GM18505 (cell line): ENCODE measurements at regions not wholly inside any gene's neighbourhood (a gene's known extent, or its start where the extent isn't known, plus 50 kb on each side); places are given as distances from the start of the nearest gene placed in this dataset.
"Not testable (repeated sequence)": the region's sequence is repeated elsewhere in the genome, so short reads cannot be mapped to it uniquely, and the experiment has no call there.

Experiments
- ATAC-seq: cut with Tn5 transposase; IDR thresholded peaks from one replicate; pipeline ENCODE4 v1.9.1; 2021; ENCODE audit not compliant: unreplicated experiment
- POLR2A ChIP-seq: IDR thresholded peaks from 4 replicates; pipeline ENCODE4 v1.6.1; 2011; ENCODE audit warnings: borderline replicate concordance; ENCODE audit not compliant: insufficient read depth, insufficient read length; ENCODE audit errors: extremely low read depth

DNA sequence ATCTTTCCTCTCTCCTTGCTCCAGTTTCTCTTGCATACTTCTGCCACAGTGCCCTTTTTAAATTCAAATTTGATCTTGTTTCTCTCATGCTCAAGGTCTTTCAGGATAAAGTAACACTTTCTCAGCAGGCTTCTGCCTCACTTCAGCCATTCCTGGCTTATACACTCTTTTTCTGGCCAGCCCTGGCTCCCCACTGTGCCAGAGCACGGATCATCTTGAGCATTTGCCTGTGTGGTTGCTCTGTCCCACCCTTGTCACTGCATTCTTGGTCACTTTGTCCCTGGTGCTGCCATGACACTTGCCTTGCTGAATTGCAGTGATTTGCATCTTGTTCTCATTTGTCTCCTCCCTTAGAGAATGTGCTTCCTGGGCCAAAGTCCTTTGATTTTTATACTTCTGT is 634.3 kb downstream of the TMEM182 start:
- ATAC-seq = no peak
- no peak for TF ChIP-seq POLR2A

DNA sequence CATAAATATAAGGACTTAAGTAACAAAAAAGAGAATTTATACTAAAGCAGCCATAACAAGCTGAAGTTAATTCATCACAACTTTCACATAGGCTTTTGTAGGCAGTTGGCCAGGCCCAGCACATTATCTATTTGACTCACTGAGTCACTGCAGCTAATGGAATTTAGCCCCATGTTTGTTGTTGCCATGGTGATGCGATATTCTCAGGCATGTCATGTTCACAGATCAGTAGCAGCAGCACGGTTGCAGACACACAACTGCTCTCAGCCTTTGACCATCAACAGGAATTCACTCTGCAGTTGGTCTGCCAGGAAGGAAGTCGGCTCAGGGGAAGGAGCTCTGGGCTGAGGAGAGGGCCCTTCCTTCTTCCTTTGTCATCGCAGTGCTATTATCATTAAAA is 639.8 kb downstream of the TMEM182 start:
- no peak for TF ChIP-seq POLR2A
- ATAC-seq = no peak

DNA sequence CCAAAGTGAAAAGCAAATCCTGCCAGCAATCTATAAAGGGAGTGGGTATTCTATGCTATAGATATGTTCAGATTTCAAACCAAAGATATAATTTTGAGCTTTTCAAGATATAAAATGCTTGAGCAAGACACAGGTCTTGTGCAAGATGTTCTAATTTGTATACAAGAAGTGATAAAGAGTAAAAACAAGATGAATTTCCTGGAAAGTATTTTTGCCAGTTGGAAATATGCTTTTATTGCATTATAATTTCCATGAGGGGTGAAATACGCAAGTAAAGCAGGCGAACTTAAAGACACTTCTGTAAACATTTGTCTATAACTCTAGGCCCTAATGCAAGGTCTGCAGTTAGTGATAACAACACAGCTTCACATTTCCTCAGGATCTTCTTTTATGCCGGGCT is 640.5 kb downstream of the TMEM182 start:
- no peak for TF ChIP-seq POLR2A
- ATAC-seq = no peak

DNA sequence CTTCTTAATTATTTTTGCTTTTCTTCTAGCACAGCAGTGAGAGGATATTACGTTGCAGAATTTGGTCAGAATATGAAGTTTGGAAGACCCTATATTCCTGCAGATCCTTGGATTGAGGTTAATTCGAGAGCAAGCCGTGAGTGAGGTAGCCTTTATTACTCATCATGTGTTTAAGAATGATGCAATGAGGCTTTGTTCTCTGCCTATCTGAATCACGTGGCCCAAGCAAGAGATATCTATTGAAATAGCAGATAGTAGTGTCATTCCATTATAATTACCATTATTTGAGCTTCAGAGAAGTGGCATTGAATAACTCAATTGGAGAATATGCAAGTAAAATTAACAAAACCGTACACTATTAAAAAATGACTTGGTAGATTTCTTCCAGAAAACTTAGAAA is 641.1 kb downstream of the TMEM182 start:
- no peak for TF ChIP-seq POLR2A
- ATAC-seq = no peak

DNA sequence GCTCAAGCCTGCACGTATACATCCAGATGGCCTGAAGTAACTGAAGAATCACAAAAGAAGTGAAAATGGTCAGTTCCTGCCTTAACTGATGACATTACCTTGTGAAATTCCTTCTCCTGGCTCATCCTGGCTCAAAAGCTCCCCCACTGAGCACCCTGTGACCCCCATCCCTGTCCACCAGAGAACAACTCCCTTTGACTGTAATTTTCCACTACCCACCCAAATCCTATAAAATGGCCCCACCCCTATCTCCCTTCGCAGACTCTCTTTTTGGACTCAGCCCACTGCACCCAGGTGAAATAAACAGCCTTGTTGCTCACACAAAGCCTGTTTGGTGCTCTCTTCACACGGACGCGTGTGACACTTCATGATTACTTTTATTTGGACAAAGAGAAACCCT is 641.6 kb downstream of the TMEM182 start:
- ATAC-seq = not testable (repeated sequence)

DNA sequence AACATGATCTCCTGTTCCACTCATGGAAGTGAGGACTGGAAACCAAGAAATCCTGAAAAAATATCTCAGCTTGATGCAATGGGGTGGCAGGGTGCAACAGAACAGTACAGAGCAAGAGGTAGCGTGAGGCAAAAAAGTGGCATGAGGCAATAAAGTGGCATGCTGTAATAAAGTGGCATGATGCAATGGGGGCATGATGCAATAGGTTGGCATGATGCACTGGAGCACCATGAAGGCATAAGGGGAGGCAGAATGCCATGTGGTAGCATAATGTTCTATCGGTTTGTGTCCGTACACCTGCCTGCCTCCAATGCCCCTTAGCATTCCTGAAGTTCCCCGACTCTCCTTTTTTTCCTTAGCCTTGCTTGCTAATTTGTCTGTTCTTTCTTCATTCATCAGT is 648.4 kb downstream of the TMEM182 start:
- TF ChIP-seq POLR2A = no peak
- no peak for ATAC-seq

DNA sequence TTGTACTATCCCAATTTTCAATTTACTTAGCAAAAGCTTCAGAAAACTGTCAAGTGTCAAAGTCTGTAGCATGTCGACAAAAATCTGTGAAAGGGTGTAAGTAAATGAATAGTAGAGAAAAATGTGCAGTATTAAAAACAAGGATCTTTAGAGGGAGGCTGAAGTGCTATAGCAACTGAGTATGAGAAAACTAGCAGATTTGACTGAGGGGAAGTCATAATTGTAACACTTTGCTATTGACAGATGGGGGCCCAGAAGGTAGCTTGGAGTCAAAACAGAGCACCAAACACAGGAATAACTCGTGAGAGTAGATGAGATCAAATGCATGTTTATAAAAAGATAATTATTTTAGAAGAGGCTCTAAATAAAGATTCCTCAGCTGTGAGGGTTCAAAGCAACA is 657.7 kb downstream of the TMEM182 start:
- no peak for ATAC-seq
- TF ChIP-seq POLR2A = no peak

DNA sequence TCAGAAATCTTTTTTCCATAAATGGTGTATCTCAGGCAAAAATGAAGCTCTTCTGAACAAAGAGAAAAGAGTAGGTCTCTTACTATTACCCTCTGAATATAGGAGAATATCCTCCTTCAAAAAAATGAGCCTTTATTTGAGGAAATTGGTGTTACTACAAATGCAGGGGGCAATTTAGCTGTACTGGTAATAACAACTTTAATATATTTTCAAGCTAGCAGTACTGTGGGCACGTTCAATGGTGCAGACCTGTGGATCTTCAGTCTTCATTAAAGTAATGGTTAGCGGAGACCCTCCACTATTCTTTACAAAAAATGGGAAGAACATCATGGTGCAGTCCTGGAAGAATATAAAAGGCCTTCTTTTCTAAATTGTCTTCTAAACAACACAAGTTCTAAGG is 661.3 kb downstream of the TMEM182 start:
- no peak for ATAC-seq
- TF ChIP-seq POLR2A = no peak

DNA sequence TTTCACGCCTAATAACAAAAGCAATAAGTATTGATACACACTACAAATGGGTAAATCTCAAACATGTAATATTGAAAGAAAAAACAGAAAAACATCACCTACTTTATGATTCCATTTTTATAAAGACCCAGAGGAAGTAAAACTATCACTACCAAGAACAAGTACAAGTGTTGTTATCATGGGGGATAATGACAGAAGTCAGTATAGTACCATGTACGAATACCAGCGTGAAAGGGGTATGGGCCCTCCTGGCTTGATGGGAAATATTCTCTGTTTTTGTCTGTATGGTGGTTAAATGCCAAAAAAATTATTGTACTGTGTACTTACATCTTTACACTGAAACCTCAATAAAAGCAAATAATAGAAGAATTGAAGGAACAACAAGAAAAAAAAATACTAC is 665.7 kb downstream of the TMEM182 start:
- TF ChIP-seq POLR2A = no peak
- no peak for ATAC-seq

DNA sequence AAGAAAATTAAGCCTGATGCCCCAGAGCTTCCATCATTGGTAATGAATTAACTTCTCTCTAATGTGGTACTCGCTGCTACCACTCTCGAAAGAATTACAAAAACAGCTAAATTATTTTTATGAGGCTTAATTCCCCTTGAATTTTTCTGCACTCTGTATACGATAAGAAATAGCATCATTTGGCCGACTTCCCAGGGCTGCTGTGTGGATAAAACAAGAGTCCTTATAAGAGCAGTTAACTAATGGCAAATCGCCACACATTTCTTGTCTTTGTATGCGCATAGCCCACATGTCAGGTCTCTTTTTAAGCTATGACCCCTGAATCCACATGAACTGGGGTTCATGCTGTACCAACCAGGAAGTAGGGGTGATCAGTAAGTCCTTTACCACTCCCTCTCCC is 668.4 kb downstream of the TMEM182 start:
- ATAC-seq = no peak
- no peak for TF ChIP-seq POLR2A

DNA sequence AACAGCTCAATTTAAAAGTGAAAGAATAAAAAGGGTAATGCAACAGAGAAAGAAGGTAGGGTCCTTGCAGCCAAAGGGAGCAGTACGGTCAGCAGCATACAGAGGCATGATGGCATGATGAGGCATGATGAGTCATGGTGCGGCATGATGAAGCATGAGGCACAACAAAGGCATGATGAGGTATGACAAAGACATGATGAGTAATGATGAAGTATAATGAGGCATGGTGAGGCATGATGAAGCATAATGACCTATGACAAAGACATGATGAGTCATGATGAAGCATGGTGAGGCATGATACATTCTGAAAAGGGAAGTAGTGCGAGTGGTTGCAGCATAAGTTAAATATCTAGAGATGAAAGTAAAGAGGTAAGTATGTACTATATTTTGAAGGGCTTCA is 673.2 kb downstream of the TMEM182 start:
- no peak for TF ChIP-seq POLR2A
- ATAC-seq = no peak

DNA sequence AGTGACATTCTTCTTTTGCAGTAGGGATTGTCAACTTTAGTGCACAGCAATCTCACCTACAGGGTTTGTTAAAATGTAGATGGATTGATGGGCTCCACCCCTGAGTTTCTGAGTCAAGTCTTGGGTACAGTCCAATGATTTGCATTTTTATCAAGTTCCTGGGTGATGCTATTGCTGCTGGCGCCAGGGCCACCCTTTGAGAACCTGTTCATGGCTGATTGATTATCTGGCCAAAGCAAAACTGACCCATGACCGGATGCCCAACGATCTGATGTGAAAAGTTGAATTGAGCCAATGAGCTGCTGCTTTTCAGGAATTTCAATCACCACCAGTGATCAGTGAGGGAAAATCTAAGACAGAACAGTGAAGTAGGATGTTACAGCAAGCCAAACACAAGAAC is 675.3 kb downstream of the TMEM182 start:
- ATAC-seq = no peak
- no peak for TF ChIP-seq POLR2A

DNA sequence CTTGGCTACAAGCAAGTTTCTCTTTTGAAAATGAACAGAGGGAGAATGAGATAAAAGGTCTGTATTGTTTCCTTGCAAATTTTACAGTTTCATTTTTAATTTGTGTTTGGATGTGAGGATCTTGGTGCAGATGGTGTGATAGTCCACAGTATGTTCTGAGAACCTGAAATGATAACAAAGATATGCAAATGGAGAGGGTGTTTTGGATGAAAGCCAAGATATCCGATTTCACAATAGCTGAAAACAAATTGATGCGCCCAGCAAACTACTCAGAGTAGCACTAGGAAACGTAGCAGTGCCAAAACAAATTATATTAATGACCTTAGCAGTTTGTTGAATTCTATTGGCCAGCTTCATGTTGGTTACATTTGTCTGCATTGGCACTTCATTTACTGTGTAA is 683.5 kb downstream of the TMEM182 start:
- no peak for TF ChIP-seq POLR2A
- ATAC-seq = no peak

DNA sequence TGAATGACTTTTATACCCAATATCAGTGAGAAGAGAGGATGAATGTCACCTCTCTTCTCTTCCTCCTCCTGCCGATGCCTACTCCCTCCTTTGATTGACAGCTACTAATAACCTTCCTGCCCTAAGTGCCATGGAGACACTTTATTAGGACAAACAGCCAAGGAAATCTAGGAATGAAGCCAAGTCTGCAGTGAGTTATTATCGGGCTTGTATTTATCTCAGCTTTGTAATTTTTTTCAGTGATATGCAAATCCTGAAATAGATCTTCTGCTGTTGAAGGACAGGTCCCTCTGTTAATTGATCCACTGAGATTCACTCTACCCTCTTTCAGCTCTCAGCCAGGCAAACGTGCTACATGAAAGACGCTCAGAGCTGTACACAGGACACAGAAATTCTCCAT is 686.7 kb downstream of the TMEM182 start:
- no peak for TF ChIP-seq POLR2A
- no peak for ATAC-seq

DNA sequence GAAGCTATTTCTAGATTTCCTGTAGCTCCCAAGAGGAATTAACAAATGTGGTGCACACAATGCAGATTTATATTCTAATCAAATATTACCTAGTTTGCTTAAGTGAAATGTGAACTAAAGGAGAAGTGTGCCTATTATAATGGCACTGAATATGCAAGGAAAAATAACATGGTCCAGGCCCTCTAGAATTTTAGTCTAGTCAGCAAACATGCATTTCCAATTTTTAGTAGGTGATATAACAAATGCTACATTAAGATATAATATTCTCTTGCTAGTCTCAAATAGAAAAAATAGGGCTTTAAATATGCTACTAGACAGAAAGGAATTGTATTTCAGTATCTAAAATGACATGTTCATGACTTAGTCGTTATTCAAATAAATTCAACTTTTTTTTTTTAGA is 689.5 kb downstream of the TMEM182 start:
- no peak for TF ChIP-seq POLR2A
- ATAC-seq = no peak
